ENCODE measurements at regions not wholly inside any gene's neighbourhood (a gene's known extent, or its start where the extent isn't known, plus 50 kb on each side); places are given as distances from the start of the nearest gene placed in this dataset.

GRCh38 chr10:25076506-25077177 lies 60.2 kb downstream of the THNSL1 start:
- H3K27me3 ChIP-seq (ENCODE audit: insufficient read depth, low read length), result no peaks in the 10 kb centered on the region; the same call in 1 of the 2 replicates
- no peaks in the 10 kb centered on the region for H3K36me3 ChIP-seq (ENCODE audit: insufficient read depth, low read length)
- peaks cover 8% of the 10 kb centered on the region; the same call in 1 of the 2 replicates for H3K4me1 ChIP-seq (ENCODE audit: insufficient read depth, low read length)
- 72% methylated on average over 8 of the region's 9 CpGs for WGBS
- no peak overlapping the region for H3K9ac ChIP-seq (ENCODE audit: low read depth, low read length)
- H3K9me3 ChIP-seq (ENCODE audit: insufficient read depth, low read depth, low read length), result no peaks in the 10 kb centered on the region
- no peak overlapping the region for H3K4me3 ChIP-seq (ENCODE audit: low read length)
- no peak overlapping the region for H3K27ac ChIP-seq (ENCODE audit: low read depth, low read length)

GRCh38 chr10:25078658-25079431 lies 62.4 kb downstream of the THNSL1 start:
- no peaks in the 10 kb centered on the region for H3K36me3 ChIP-seq (ENCODE audit: insufficient read depth, low read length)
- H3K27me3 ChIP-seq (ENCODE audit: insufficient read depth, low read length), result no peaks in the 10 kb centered on the region
- H3K4me1 ChIP-seq (ENCODE audit: insufficient read depth, low read length), result peaks cover 18% of the 10 kb centered on the region
- no peak overlapping the region for H3K27ac ChIP-seq (ENCODE audit: low read depth, low read length)
- no peak overlapping the region for H3K4me3 ChIP-seq (ENCODE audit: low read length)
- no peak overlapping the region for H3K9ac ChIP-seq (ENCODE audit: low read depth, low read length)
- WGBS, result 96% methylated on average over 7 of the region's 7 CpGs
- no peaks in the 10 kb centered on the region for H3K9me3 ChIP-seq (ENCODE audit: insufficient read depth, low read depth, low read length)

DNA sequence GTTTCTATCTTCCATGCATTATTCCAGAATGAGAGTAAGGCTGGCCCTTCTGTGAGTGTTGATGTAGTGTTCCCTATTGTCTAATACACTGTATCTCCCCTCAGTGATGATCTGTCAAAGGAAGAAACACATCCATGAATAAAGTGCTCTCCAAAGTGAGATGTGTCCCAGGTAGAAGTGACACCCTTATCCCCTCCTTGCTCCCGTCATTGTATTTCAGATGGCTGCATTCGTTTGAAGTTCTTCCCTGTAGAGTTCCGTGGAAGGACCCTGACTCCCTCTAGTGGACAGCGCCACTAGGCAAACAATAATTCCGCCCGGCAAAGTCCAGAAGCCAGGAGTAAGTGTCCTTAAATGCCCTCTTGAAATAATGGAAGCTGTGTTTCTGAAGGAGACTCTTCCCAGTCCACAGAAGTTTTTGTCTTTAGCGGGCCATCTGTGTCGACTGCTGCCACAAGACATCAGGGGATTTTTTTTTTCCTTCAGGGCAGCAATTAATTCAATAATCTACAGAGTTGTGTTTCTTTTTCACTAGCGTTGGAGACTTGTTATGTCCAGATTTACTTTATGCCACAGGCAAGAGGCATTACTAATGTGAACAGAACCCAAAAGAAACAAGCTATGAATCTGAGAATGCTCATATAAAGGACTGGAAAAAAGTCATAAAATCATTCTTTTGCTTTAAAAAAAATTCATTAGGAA lies 64.6 kb downstream of the THNSL1 start:
- no peak overlapping the region for H3K4me3 ChIP-seq (ENCODE audit: low read length)
- no peaks in the 10 kb centered on the region for H3K9me3 ChIP-seq (ENCODE audit: insufficient read depth, low read depth, low read length)
- no peak overlapping the region for H3K27ac ChIP-seq (ENCODE audit: low read depth, low read length)
- 15% methylated on average over 9 of the region's 9 CpGs for WGBS
- H3K9ac ChIP-seq (ENCODE audit: low read depth, low read length), result no peak overlapping the region
- no peaks in the 10 kb centered on the region for H3K27me3 ChIP-seq (ENCODE audit: insufficient read depth, low read length)
- no peaks in the 10 kb centered on the region for H3K36me3 ChIP-seq (ENCODE audit: insufficient read depth, low read length)
- H3K4me1 ChIP-seq (ENCODE audit: insufficient read depth, low read length), result peaks cover 18% of the 10 kb centered on the region

GRCh38 chr10:25082276-25083204 lies 66.1 kb downstream of the THNSL1 start:
- Histone ChIP-seq H3K27me3 (ENCODE audit: insufficient read depth, low read length) (no peaks in the 10 kb centered on the region), H3K27ac (ENCODE audit: low read depth, low read length) (no peak overlapping the region), H3K9ac (ENCODE audit: low read depth, low read length) (no peak overlapping the region), H3K4me1 (ENCODE audit: insufficient read depth, low read length) (peaks cover 13% of the 10 kb centered on the region), H3K36me3 (ENCODE audit: insufficient read depth, low read length) (no peaks in the 10 kb centered on the region), H3K4me3 (ENCODE audit: low read length) (no peak overlapping the region), H3K9me3 (ENCODE audit: insufficient read depth, low read depth, low read length) (no peaks in the 10 kb centered on the region)
- 68% methylated on average over 8 of the region's 8 CpGs for WGBS

DNA sequence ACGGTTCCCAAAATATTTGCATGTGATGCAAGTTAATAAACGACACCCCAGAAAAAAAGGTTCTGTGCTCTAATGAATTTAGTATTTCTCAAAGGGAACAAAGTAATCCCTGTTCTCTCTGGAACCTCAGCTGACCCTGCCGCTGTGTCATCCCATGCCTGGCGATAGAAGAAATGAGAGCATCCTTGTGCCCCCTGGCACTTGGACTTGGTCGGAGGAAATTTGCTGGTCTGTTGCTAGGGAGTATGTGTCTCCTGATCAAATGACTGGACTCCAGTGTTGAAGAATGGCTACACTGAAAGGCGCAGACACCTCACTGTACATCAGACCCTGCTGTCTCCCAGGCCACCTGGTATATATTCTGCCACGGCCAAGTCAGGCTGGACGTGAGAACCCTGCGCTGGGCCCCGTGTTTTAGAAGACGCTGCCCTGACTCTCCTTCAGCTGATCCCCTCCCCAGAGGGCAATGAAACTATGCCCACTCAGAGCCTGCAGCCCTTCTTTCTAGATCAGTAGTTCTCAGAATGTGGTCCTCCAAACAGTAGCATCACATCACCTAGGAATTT lies 67.2 kb downstream of the THNSL1 start:
- H3K4me1 ChIP-seq (ENCODE audit: insufficient read depth, low read length), result peaks cover 13% of the 10 kb centered on the region
- no peaks in the 10 kb centered on the region for H3K9me3 ChIP-seq (ENCODE audit: insufficient read depth, low read depth, low read length)
- H3K36me3 ChIP-seq (ENCODE audit: insufficient read depth, low read length), result no peaks in the 10 kb centered on the region
- no peaks in the 10 kb centered on the region for H3K27me3 ChIP-seq (ENCODE audit: insufficient read depth, low read length)
- H3K9ac ChIP-seq (ENCODE audit: low read depth, low read length), result no peak overlapping the region
- no peak overlapping the region for H3K4me3 ChIP-seq (ENCODE audit: low read length)
- WGBS, result 93% methylated on average over 11 of the region's 11 CpGs
- H3K27ac ChIP-seq (ENCODE audit: low read depth, low read length), result no peak overlapping the region

DNA sequence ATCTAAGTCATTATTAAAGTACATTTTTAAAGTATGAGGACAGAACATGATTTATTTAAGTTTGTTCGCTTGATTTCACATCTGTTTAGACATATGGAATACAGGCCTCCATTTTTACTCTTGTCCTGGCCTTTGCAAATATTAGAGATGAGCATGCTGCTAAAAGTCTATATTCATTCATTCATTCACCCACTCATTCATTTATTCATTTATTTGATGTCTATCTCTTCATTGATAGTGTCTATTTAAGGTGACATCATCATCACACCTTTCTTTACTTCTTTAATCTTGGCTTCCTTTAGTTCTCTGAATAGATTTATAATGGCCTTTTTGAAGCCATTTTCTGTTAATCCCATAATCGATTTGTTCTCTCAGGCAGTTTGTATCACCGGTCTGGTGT lies 68.0 kb downstream of the THNSL1 start:
- WGBS, result 96% methylated on average over 3 of the region's 3 CpGs
- Histone ChIP-seq H3K9me3 (ENCODE audit: insufficient read depth, low read depth, low read length) (no peaks in the 10 kb centered on the region), H3K4me1 (ENCODE audit: insufficient read depth, low read length) (peaks cover 13% of the 10 kb centered on the region), H3K4me3 (ENCODE audit: low read length) (no peak overlapping the region), H3K36me3 (ENCODE audit: insufficient read depth, low read length) (no peaks in the 10 kb centered on the region), H3K27ac (ENCODE audit: low read depth, low read length) (no peak overlapping the region), H3K27me3 (ENCODE audit: insufficient read depth, low read length) (no peaks in the 10 kb centered on the region), H3K9ac (ENCODE audit: low read depth, low read length) (no peak overlapping the region)

DNA sequence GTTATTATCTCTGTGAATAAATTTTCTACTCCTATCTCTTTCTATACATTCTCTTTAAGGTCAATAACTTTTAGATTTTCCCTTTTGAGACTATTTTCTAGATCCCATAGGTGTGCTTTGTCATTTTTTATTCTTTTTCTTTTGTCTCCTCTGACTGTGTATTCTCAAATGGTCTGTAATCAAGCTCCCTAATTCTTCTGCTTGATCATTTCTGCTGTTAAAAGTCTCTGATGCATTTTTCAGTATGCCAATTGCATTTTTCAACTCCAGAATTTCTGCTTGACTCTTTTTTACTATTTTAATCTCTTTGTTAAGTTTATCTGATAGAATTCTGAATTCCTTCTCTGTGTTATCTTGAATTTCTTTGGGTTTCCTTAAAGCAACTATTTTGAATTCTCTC lies 78.2 kb downstream of the THNSL1 start:
- H3K9me3 ChIP-seq (ENCODE audit: insufficient read depth, low read depth, low read length), result no peaks in the 10 kb centered on the region
- no peaks in the 10 kb centered on the region for H3K36me3 ChIP-seq (ENCODE audit: insufficient read depth, low read length)
- H3K9ac ChIP-seq (ENCODE audit: low read depth, low read length), result no peak overlapping the region
- no peak overlapping the region for H3K27ac ChIP-seq (ENCODE audit: low read depth, low read length)
- H3K4me1 ChIP-seq (ENCODE audit: insufficient read depth, low read length), result no peaks in the 10 kb centered on the region
- H3K4me3 ChIP-seq (ENCODE audit: low read length), result no peak overlapping the region
- H3K27me3 ChIP-seq (ENCODE audit: insufficient read depth, low read length), result no peaks in the 10 kb centered on the region

- no peaks in the 10 kb centered on the region for H3K36me3 ChIP-seq (ENCODE audit: insufficient read depth, low read length)
- WGBS, result 97% methylated on average over 7 of the region's 7 CpGs
- no peaks in the 10 kb centered on the region for H3K9me3 ChIP-seq (ENCODE audit: insufficient read depth, low read depth, low read length)
- no peak overlapping the region for H3K4me3 ChIP-seq (ENCODE audit: low read length)
- H3K27ac ChIP-seq (ENCODE audit: low read depth, low read length), result no peak overlapping the region
- H3K9ac ChIP-seq (ENCODE audit: low read depth, low read length), result no peak overlapping the region
- H3K27me3 ChIP-seq (ENCODE audit: insufficient read depth, low read length), result no peaks in the 10 kb centered on the region
- H3K4me1 ChIP-seq (ENCODE audit: insufficient read depth, low read length), result 0 out of 2 replicates have a peak, but pooled peaks cover 11% of the 10 kb centered on the region
Observed at GRCh38 chr10:25097669-25098411, 77.0 kb upstream of the GPR158 start.

DNA sequence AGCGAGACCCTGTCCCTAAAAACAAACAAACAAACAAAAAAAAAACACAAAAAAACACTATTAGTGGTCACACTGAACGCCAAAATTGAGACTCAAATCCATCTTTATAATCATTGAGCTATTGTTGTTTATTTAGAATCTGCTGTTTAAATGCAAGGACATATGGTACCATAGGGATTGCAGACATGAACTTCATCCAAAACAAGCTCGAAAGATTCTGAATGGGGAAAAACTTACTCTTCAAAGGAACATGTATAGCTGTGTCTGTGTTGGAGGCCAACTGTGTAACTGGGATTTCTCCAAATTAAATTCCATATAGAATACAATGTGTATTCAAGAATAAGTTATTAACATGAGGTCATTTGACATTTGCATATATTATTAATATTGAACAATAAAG lies 74.7 kb upstream of the GPR158 start:
- Histone ChIP-seq H3K36me3 (ENCODE audit: insufficient read depth, low read length) (no peaks in the 10 kb centered on the region), H3K9ac (ENCODE audit: low read depth, low read length) (no peak overlapping the region), H3K4me1 (ENCODE audit: insufficient read depth, low read length) (peaks cover 17% of the 10 kb centered on the region; the same call in 1 of the 2 replicates), H3K27me3 (ENCODE audit: insufficient read depth, low read length) (no peaks in the 10 kb centered on the region), H3K27ac (ENCODE audit: low read depth, low read length) (no peak overlapping the region), H3K9me3 (ENCODE audit: insufficient read depth, low read depth, low read length) (no peaks in the 10 kb centered on the region), H3K4me3 (ENCODE audit: low read length) (no peak overlapping the region)
- WGBS, result 90% methylated on average over 2 of the region's 3 CpGs
